Upper lobe of left lung (tissue), 4 donors: ENCODE measurements at regions not wholly inside any gene's neighbourhood (a gene's known extent, or its start where the extent isn't known, plus 50 kb on each side); places are given as distances from the start of the nearest gene placed in this dataset.

ENCODE experiments used
- CTCF ChIP-seq, 6 experiments: fragments of 450-650 bp in 4 of 6; fragments of 200-600 bp in 2 of 6; sonication (generic) in 2 of 6; IDR thresholded peaks; one replicate each; pipeline ENCODE4 v1.5.1; 2016 to 2019; ENCODE audit warnings: antibody characterized with exemption in 6 of 6
- POLR2A ChIP-seq, 4 donors: fragments of 450-650 bp; IDR thresholded peaks; one replicate each; pipeline ENCODE4 v1.5.1; 2016 to 2017; ENCODE audit warnings: antibody characterized with exemption in 4 of 4, mild to moderate bottlenecking in 2 of 4
- POLR2AphosphoS5 ChIP-seq, 2 donors: sonication (generic); formaldehyde crosslinking; IDR thresholded peaks; one replicate each; pipeline ENCODE4 v1.5.1; 2017; ENCODE audit warnings: antibody characterized with exemption in 2 of 2

- no peak for TF ChIP-seq CTCF (IDR thresholded peaks at IDR 0.05)
- TF ChIP-seq POLR2A (IDR thresholded peaks at IDR 0.05): no peak
- no peak for TF ChIP-seq POLR2AphosphoS5 (IDR thresholded peaks at IDR 0.05)
Measured at GRCh38 chr9:135377431-135377830, 102.2 kb upstream of the PPP1R26 start.
